ENCODE measurements at regions not wholly inside any gene's neighbourhood (a gene's known extent, or its start where the extent isn't known, plus 50 kb on each side); places are given as distances from the start of the nearest gene placed in this dataset.

DNA sequence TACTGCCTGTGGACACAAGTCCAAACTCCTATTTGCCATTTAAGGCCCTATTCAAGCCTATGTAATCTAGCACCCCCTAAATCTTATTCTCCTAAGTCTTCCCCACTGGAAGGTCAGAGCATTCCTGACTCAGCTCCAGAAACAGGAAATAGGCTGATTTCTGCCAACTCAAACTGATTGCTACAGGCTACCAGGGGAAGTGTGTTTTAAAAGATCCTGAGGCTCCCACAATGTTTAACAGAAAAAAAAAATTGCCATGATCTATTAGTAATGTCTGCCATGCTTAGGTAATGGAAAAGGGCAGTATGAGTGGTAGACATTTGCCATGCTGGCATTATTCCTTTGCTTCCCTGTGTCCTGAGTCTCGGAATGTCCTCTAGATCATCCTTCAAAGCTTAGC is 65.8 kb upstream of the BRINP1 start:
- H2BK12ac ChIP-seq (ENCODE audit: insufficient read length, low read depth, low read length): no peak overlapping the region
- H3K27ac ChIP-seq (ENCODE audit: insufficient read length, low read depth, low read length): no peak overlapping the region
- no peak overlapping the region for H2AK5ac ChIP-seq (ENCODE audit: insufficient read length, low read length)
- Mint-ChIP-seq H3K36me3 (ENCODE audit: insufficient read depth in 1 of 3, low read depth in 3 of 3) (no peaks in the 10 kb centered on the region), H3K27ac (peak overlapping the region in 1 of 3 experiments; percentile 54; a peak in 1 of 7 replicates), H3K4me3 (no peak overlapping the region), H3K4me1 (peaks cover 7 to 10% of the 10 kb centered on the region in 2 experiments), H3K27me3 (ENCODE audit: low read depth) (peaks cover 2% of the 10 kb centered on the region), H3K9me3 (no peaks in the 10 kb centered on the region; a peak in 1 of 5 replicates)
- no peaks in the 10 kb centered on the region for H3K79me1 ChIP-seq (ENCODE audit: insufficient read depth, low read depth, low read length, poor library complexity, severe bottlenecking)
- H3K27me3 ChIP-seq (ENCODE audit: insufficient read depth, low read length): no peaks in the 10 kb centered on the region
- H4K5ac ChIP-seq (ENCODE audit: insufficient read length, low read depth, low read length): no peak overlapping the region
- no peak overlapping the region for H3K18ac ChIP-seq (ENCODE audit: insufficient read length, low read depth, low read length)
- H4K20me1 ChIP-seq (ENCODE audit: control insufficient read depth, insufficient read depth, insufficient read length): no peaks in the 10 kb centered on the region
- no peak overlapping the region for H4K91ac ChIP-seq (ENCODE audit: insufficient read length, low read depth, low read length)
- H3K56ac ChIP-seq (ENCODE audit: insufficient read length, low read depth, low read length): no peak overlapping the region
- no peaks in the 10 kb centered on the region for H3K4me1 ChIP-seq (ENCODE audit: insufficient read depth, low read length)
- H2BK15ac ChIP-seq (ENCODE audit: low read depth, low read length): no peak overlapping the region
- H3K9ac ChIP-seq (ENCODE audit: extremely low read depth, insufficient read length, low read length): no peak overlapping the region
- H3K9me3 ChIP-seq (ENCODE audit: control insufficient read depth, low read depth, low read length): no peaks in the 10 kb centered on the region
- H3K23ac ChIP-seq (ENCODE audit: insufficient read length, low read depth, low read length): no peak overlapping the region
- no peak overlapping the region for H2BK120ac ChIP-seq (ENCODE audit: low read depth, low read length, poor library complexity, severe bottlenecking)
- H2BK20ac ChIP-seq (ENCODE audit: low read depth, low read length, poor library complexity, severe bottlenecking): no peak overlapping the region
- H3K4me2 ChIP-seq (ENCODE audit: insufficient read depth, insufficient read length, low read length): no peak overlapping the region
- no peak overlapping the region for H3K4ac ChIP-seq (ENCODE audit: low read depth, low read length)
- H3K14ac ChIP-seq (ENCODE audit: insufficient read depth, low read length): no peak overlapping the region
- no peaks in the 10 kb centered on the region for H3K79me2 ChIP-seq (ENCODE audit: insufficient read depth, low read length)
- TF ChIP-seq, protein P1, sequence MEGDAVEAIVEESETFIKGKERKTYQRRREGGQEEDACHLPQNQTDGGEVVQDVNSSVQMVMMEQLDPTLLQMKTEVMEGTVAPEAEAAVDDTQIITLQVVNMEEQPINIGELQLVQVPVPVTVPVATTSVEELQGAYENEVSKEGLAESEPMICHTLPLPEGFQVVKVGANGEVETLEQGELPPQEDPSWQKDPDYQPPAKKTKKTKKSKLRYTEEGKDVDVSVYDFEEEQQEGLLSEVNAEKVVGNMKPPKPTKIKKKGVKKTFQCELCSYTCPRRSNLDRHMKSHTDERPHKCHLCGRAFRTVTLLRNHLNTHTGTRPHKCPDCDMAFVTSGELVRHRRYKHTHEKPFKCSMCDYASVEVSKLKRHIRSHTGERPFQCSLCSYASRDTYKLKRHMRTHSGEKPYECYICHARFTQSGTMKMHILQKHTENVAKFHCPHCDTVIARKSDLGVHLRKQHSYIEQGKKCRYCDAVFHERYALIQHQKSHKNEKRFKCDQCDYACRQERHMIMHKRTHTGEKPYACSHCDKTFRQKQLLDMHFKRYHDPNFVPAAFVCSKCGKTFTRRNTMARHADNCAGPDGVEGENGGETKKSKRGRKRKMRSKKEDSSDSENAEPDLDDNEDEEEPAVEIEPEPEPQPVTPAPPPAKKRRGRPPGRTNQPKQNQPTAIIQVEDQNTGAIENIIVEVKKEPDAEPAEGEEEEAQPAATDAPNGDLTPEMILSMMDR (conservative IDR thresholded peaks at IDR 0.05): no peak
- no peak for DNase-seq
- no peak overlapping the region for H2AFZ ChIP-seq (ENCODE audit: low read length)
- H2BK5ac ChIP-seq (ENCODE audit: insufficient read length, low read length): no peak overlapping the region
- no peak overlapping the region for H4K8ac ChIP-seq (replicated peaks; ENCODE audit: insufficient read length, low read depth, low read length)
- H3T11ph ChIP-seq (ENCODE audit: low read length): no peak overlapping the region
- H3K23me2 ChIP-seq (ENCODE audit: insufficient read length, low read depth, low read length, poor library complexity, severe bottlenecking): no peaks in the 10 kb centered on the region
- no CpG with 5 or more reads among the region's 1 CpG for WGBS (ENCODE audit: extremely low coverage, insufficient read length, low lambda C conversion rate)

All from H9 (cell line).